GM18907 (cell line): ENCODE measurements at regions not wholly inside any gene's neighbourhood (a gene's known extent, or its start where the extent isn't known, plus 50 kb on each side); places are given as distances from the start of the nearest gene placed in this dataset.

ENCODE experiments used
- ATAC-seq: cut with Tn5 transposase; IDR thresholded peaks from one replicate; pipeline ENCODE4 v1.9.1; 2021; ENCODE audit warnings: mild to moderate bottlenecking, moderate library complexity; ENCODE audit not compliant: unreplicated experiment

GRCh38 chr11:43602670-43603069 lies 77.9 kb upstream of the HSD17B12 start:
- no peak for ATAC-seq

DNA sequence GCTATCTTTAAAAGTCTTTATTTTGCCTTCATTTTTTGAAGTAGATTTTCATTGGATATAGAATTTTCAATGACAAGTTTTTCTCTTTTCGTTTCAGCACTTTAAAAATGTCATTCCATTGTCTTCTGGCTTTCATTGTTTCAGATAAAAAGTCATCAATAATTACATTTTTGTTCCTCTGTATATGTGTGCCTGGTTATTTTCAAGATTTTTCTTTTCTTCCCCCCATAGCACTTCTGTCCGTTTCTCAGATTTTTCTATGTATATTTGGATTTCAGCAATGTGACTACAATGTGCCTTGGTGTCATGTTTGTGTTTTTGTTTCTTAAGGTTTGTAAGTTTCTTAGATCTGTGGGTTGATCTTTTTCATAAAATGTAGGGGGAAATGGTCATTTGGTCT lies 66.3 kb upstream of the HSD17B12 start:
- no peak for ATAC-seq

DNA sequence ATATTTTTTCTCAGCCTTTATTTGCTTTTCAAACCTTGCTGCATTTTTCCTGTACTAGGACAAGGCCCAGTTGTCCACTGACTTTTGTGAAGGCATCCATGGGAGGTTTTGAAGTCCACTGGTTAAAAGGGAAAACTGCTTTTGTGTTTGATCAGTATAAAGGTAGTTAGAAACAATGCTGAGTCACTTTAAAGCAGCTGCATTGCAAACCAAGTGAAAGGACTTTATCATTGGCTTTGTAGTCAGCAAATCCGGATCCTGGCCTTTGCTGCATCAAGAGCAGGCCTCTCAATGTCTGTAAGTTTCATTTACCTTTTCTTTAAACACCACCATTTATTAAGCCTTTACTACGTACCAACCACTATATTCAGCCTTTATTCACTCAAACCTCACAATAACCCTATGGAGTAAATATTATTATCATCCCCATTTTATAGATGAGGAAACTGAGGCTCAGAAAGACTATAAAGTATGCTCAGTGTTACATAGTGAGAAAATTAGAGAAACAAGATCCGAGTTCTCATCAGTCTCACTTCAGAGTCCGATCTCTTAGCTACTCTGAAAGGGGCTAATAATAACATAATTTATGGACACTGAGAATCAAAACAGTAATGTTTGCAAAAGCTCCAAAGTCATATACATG lies 60.6 kb upstream of the HSD17B12 start:
- no peak for ATAC-seq

DNA sequence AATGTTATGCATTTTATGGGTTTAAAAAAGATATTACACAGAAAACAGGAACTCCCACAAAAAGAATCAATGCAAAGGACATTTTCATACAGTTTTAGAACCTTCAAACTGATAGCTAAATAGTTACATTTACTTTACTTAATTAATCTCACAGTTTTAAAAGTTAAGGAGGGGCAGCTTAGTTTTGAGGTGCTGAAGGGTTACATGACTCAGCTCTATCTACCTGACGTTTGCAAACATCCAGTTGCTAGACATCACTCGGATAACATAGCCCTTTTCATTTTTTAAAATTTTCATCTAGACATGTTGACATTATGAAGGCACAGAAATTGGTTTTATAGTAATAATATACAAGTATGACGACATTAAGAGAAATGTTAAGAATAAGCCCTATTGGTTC lies 53.7 kb upstream of the HSD17B12 start:
- ATAC-seq, result no peak
